Endodermal cell (in vitro differentiated cells): ENCODE measurements at regions not wholly inside any gene's neighbourhood (a gene's known extent, or its start where the extent isn't known, plus 50 kb on each side); places are given as distances from the start of the nearest gene placed in this dataset.

Source experiments
- DNase-seq: peaks from one replicate; pipeline ENCODE4 v3.0.0-alpha.2; 2017
- H3K27ac ChIP-seq: 2 replicates; pipeline ENCODE4 v1.5.1; 2013; ENCODE audit warnings: mild to moderate bottlenecking, low read depth, low read length, moderate library complexity
- H3K27me3 ChIP-seq: 2 replicates; pipeline ENCODE4 v1.6.1; 2013; ENCODE audit warnings: mild to moderate bottlenecking, low read length, moderate library complexity; ENCODE audit not compliant: insufficient read depth, control insufficient read depth, poor library complexity, severe bottlenecking
- H3K36me3 ChIP-seq: 2 replicates; pipeline ENCODE4 v1.7.0; 2013; ENCODE audit warnings: mild to moderate bottlenecking, low read length, moderate library complexity; ENCODE audit not compliant: control insufficient read depth, insufficient read depth
- H3K4me1 ChIP-seq: one replicate; pipeline ENCODE4 v1.7.0; 2013; ENCODE audit warnings: low read length; ENCODE audit not compliant: control insufficient read depth, insufficient read depth
- H3K4me3 ChIP-seq: 2 replicates; pipeline ENCODE4 v1.5.1; 2013; ENCODE audit warnings: mild to moderate bottlenecking, low read length, moderate library complexity
- H3K9ac ChIP-seq: 2 replicates; pipeline ENCODE4 v1.6.1; 2013; ENCODE audit warnings: mild to moderate bottlenecking, low read length, moderate library complexity; ENCODE audit not compliant: poor library complexity, severe bottlenecking; ENCODE audit errors: extremely low read depth
- H3K9me3 ChIP-seq: 2 replicates; pipeline ENCODE4 v1.6.1; 2013; ENCODE audit warnings: mild to moderate bottlenecking, low read length, moderate library complexity; ENCODE audit not compliant: control insufficient read depth
- H3K27ac Mint-ChIP-seq: 2 replicates; pipeline ENCODE4 v1.8.0; 2020; ENCODE audit warnings: mixed read lengths
- H3K27me3 Mint-ChIP-seq: 2 replicates; pipeline ENCODE4 v1.8.0; 2021; ENCODE audit warnings: mild to moderate bottlenecking, mixed read lengths; ENCODE audit not compliant: insufficient read depth
- H3K36me3 Mint-ChIP-seq: 2 replicates; pipeline ENCODE4 v1.8.0; 2020; ENCODE audit warnings: low read depth, mixed read lengths
- H3K4me1 Mint-ChIP-seq: 2 replicates; pipeline ENCODE4 v1.8.0; 2020; ENCODE audit warnings: mixed read lengths
- H3K4me3 Mint-ChIP-seq: 2 replicates; pipeline ENCODE4 v1.8.0; 2020; ENCODE audit warnings: mild to moderate bottlenecking, moderate library complexity, mixed read lengths
- H3K9me3 Mint-ChIP-seq: 2 replicates; pipeline ENCODE4 v1.8.0; 2020; ENCODE audit warnings: mild to moderate bottlenecking, mixed read lengths
- WGBS, 2 experiments: methylation state at CpG; one replicate each; pipeline versions ENCODE4 v1.1.5 to v1.1.7; 2013; ENCODE audit warnings: missing lambda C conversion rate in 2 of 2, mixed read lengths in 1 of 2; ENCODE audit not compliant: insufficient coverage in 1 of 2, insufficient read length in 1 of 2; 5-methylcytosine and 5-hydroxymethylcytosine counted together
- TF ChIP-seq, protein P1 (sequence below): fragments of 200-600 bp; sonication (generic); conservative IDR thresholded peaks from 2 replicates; pipeline ENCODE4 v1.5.0; 2021; ENCODE audit warnings: antibody characterized with exemption, mild to moderate bottlenecking

DNA sequence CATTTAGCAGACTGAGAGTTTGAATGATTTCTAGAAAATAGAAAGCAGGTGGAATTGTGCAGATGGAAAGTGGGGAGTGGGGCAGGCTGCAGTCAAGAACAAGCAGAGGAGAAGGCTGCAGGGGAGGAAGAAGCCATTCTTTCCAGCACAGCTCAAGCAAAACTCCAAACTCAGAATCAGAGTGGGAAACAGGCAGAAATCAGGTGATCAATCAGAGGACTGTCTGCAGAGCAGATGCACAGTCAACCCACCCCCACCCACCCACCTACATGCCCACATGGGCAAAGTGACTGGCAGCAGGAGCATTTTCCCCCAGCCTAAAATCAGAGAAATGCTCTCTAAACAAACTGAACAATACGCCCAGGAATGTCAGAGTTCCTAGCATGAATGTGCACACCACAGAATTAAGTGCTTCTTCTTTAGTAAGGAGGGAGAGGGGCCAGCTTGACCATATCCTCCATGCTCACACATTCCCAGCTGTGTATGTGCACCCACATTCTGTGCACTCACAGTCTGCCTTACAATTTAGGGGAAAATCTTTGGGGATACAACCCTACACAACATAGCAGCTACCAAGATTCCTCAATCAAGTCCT, 194.1 kb upstream of the PLEKHA5 start:
- H3K9me3 ChIP-seq, result peaks cover 2% of the 10 kb centered on the region
- H3K4me1 Mint-ChIP-seq, result peaks cover 2% of the 10 kb centered on the region
- WGBS, 2 experiments, result 93% methylated on average over 1 of the region's 1 CpG; no CpG with 5 or more reads in 1 of the 2 experiments

DNA sequence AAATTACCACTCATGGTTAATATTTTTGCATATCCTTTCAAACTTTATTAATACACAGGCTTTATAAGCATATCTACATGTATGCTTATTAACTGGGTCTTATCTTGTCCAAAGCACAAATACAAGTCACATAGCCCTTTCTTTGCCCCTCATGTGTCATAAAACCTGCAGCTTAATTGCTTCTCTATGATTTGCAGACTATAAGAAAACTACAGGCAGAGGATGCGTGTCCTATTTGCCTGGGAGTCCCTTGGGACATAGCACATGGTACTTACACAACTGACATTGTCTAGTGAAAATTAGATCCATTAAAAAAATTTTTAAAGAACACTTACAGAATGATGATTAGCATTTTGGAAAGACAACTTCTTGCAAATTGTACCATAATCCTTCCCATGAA, 190.5 kb upstream of the PLEKHA5 start:
- Histone ChIP-seq H3K4me1 (no peaks in the 10 kb centered on the region), H3K27ac (no peak overlapping the region), H3K27me3 (no peaks in the 10 kb centered on the region), H3K4me3 (no peak overlapping the region), H3K9me3 (no peaks in the 10 kb centered on the region), H3K36me3 (no peaks in the 10 kb centered on the region), H3K9ac (no peak overlapping the region)
- H3K27me3 Mint-ChIP-seq, result no peaks in the 10 kb centered on the region
- peaks cover 4% of the 10 kb centered on the region for H3K4me1 Mint-ChIP-seq
- TF ChIP-seq, protein P1, sequence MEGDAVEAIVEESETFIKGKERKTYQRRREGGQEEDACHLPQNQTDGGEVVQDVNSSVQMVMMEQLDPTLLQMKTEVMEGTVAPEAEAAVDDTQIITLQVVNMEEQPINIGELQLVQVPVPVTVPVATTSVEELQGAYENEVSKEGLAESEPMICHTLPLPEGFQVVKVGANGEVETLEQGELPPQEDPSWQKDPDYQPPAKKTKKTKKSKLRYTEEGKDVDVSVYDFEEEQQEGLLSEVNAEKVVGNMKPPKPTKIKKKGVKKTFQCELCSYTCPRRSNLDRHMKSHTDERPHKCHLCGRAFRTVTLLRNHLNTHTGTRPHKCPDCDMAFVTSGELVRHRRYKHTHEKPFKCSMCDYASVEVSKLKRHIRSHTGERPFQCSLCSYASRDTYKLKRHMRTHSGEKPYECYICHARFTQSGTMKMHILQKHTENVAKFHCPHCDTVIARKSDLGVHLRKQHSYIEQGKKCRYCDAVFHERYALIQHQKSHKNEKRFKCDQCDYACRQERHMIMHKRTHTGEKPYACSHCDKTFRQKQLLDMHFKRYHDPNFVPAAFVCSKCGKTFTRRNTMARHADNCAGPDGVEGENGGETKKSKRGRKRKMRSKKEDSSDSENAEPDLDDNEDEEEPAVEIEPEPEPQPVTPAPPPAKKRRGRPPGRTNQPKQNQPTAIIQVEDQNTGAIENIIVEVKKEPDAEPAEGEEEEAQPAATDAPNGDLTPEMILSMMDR, result no peak
- no peak overlapping the region for H3K27ac Mint-ChIP-seq
- no peaks in the 10 kb centered on the region for H3K36me3 Mint-ChIP-seq
- no peaks in the 10 kb centered on the region for H3K9me3 Mint-ChIP-seq
- WGBS, 2 experiments, result 92% methylated on average over 1 of the region's 1 CpG; no CpG with 5 or more reads in 1 of the 2 experiments
- no peak for DNase-seq
- H3K4me3 Mint-ChIP-seq, result no peak overlapping the region

More for the DNA sequence above, 194.1 kb upstream of the PLEKHA5 start:
- no peak overlapping the region for H3K27ac ChIP-seq
- H3K9me3 Mint-ChIP-seq, result peaks cover 6% of the 10 kb centered on the region
- no peaks in the 10 kb centered on the region for H3K4me1 ChIP-seq
- no peak overlapping the region for H3K4me3 Mint-ChIP-seq
- H3K36me3 Mint-ChIP-seq, result peaks cover 2% of the 10 kb centered on the region
- H3K27ac Mint-ChIP-seq, result no peak overlapping the region
- no peaks in the 10 kb centered on the region for H3K27me3 ChIP-seq
- H3K4me3 ChIP-seq, result no peak overlapping the region
- no peaks in the 10 kb centered on the region for H3K27me3 Mint-ChIP-seq
- H3K9ac ChIP-seq, result no peak overlapping the region
- TF ChIP-seq, protein P1, result no peak
- DNase-seq, result no peak
- H3K36me3 ChIP-seq, result no peaks in the 10 kb centered on the region

DNA sequence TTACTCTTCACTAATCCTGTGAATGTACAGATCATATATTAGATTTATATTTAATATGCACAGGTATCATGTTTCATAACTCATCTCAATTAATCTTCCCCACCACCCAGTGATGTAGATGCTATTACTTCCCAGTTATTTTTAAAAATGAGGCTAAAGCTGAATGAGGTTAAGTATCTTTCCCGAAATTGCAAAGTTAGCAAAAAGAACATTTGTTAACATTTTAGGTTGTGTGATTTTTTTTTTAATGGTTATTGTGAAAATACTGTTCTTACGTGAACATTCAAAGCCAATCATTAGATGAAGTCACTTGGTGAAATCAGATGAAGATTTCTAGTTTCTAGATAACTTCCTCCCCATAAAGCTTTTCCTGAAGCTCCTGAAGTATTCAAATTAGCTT, 186.9 kb upstream of the PLEKHA5 start:
- WGBS, 2 experiments, result 94 to 95% methylated on average over 2 of the region's 2 CpGs
- no peak overlapping the region for H3K9ac ChIP-seq
- no peak for DNase-seq

More for the DNA sequence above, 186.9 kb upstream of the PLEKHA5 start:
- Mint-ChIP-seq H3K27me3 (no peaks in the 10 kb centered on the region), H3K9me3 (no peaks in the 10 kb centered on the region), H3K4me3 (no peak overlapping the region), H3K36me3 (no peaks in the 10 kb centered on the region), H3K27ac (no peak overlapping the region), H3K4me1 (peaks cover 2% of the 10 kb centered on the region)
- H3K4me3 ChIP-seq, result no peak overlapping the region
- TF ChIP-seq, protein P1, result no peak
- no peaks in the 10 kb centered on the region for H3K36me3 ChIP-seq
- H3K27ac ChIP-seq, result no peak overlapping the region
- H3K9me3 ChIP-seq, result no peaks in the 10 kb centered on the region
- H3K27me3 ChIP-seq, result no peaks in the 10 kb centered on the region
- no peaks in the 10 kb centered on the region for H3K4me1 ChIP-seq
